GM18867 (cell line): ENCODE measurements at regions not wholly inside any gene's neighbourhood (a gene's known extent, or its start where the extent isn't known, plus 50 kb on each side); places are given as distances from the start of the nearest gene placed in this dataset.

Experiments used
- ATAC-seq: cut with Tn5 transposase; IDR thresholded peaks from one replicate; pipeline ENCODE4 v1.9.1; 2021; ENCODE audit warnings: mild to moderate bottlenecking, moderate library complexity; ENCODE audit not compliant: unreplicated experiment

- no peak for ATAC-seq
Measured at GRCh38 chr1:216779686-216780085, 56.5 kb upstream of the ESRRG start.

DNA sequence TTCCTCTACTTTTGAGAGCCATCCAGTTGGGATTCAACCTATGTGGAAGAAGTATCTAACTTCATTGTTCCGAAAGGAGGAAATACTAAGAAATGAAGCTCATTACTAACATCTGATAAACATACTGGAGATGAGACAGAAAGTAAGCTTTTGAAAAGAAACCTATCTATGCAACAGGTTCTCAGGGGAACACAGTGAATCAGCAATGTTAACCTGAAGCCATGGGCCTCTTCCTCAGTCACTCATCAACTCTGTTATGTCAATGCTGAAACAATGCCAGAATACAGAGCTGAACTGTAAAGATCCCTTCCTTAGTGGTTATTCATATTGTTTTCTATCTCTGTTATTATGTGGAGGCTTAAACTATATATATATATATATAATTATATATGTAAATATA lies 55.5 kb upstream of the ESRRG start:
- ATAC-seq, result no peak

DNA sequence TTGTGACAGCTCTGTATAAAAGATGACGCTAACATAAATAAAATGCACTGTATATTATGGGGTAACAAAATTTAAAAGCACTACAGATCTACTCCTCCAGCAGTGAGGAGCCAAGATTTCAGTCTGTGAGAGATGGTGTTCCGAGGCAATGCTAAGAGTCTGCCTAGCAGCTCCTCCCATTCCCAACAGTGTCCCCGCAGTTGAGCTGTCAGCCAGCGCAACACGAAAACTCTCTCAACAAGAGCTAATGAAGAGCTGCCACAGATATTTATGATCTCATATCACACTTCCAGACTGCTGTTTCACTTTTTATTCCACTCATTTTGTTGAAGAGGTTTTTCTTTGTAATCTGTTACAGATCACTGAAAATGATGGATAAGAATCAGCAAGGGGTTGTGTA lies 53.9 kb upstream of the ESRRG start:
- no peak for ATAC-seq
